HEK293 (cell line): ENCODE measurements at regions not wholly inside any gene's neighbourhood (a gene's known extent, or its start where the extent isn't known, plus 50 kb on each side); places are given as distances from the start of the nearest gene placed in this dataset.

Source experiments
- CTCF ChIP-seq: fragments of 450-650 bp; formaldehyde crosslinking; IDR thresholded peaks from 2 replicates; pipeline ENCODE4 v1.5.1; 2016; ENCODE audit warnings: missing biosample characterization, missing genetic modification characterization
- KLF16 ChIP-seq: fragments of 450-650 bp; formaldehyde crosslinking; IDR thresholded peaks from 2 replicates; pipeline ENCODE4 v1.5.1; 2017; ENCODE audit warnings: missing biosample characterization, missing genetic modification characterization
- PRDM10 ChIP-seq: fragments of 450-650 bp; formaldehyde crosslinking; IDR thresholded peaks from 2 replicates; pipeline ENCODE4 v1.5.1; 2016; ENCODE audit warnings: missing biosample characterization, missing genetic modification characterization
- ZBTB44 ChIP-seq: fragments of 450-650 bp; IDR thresholded peaks from 2 replicates; pipeline ENCODE4 v1.5.1; 2018; ENCODE audit warnings: missing biosample characterization, mild to moderate bottlenecking, missing genetic modification characterization
- ZNF175 ChIP-seq: fragments of 450-650 bp; formaldehyde crosslinking; IDR thresholded peaks from 2 replicates; pipeline ENCODE4 v1.5.1; 2016; ENCODE audit warnings: missing biosample characterization, missing genetic modification characterization
- ZNF670 ChIP-seq: fragments of 450-650 bp; formaldehyde crosslinking; IDR thresholded peaks from 2 replicates; pipeline ENCODE4 v1.5.1; 2016; ENCODE audit warnings: missing biosample characterization, missing genetic modification characterization, low read depth
- ZNF747 ChIP-seq: fragments of 450-650 bp; formaldehyde crosslinking; IDR thresholded peaks from 2 replicates; pipeline ENCODE4 v1.5.1; 2016; ENCODE audit warnings: missing biosample characterization, missing genetic modification characterization
- ZNF830 ChIP-seq: fragments of 450-650 bp; IDR thresholded peaks from 2 replicates; pipeline ENCODE4 v1.5.0; 2018; ENCODE audit warnings: missing biosample characterization, missing genetic modification characterization, low read depth, mild to moderate bottlenecking, moderate library complexity

- no peak for TF ChIP-seq ZNF175 (tag by site-specific recombination)
- no peak for TF ChIP-seq ZNF747 (tag by site-specific recombination)
- TF ChIP-seq KLF16, result no peak
- TF ChIP-seq ZNF670 (tag by site-specific recombination), result no peak
- TF ChIP-seq CTCF (tag by site-specific recombination), result no peak
- TF ChIP-seq PRDM10, result no peak
- TF ChIP-seq ZBTB44 (tag by site-specific recombination), result no peak
- no peak for TF ChIP-seq ZNF830
These were observed 93.4 kb downstream of the PTGR3 start for GRCh38 chr18:75115514-75115913.
